Endodermal cell (in vitro differentiated cells): ENCODE measurements at regions not wholly inside any gene's neighbourhood (a gene's known extent, or its start where the extent isn't known, plus 50 kb on each side); places are given as distances from the start of the nearest gene placed in this dataset.

ENCODE experiments used
- DNase-seq: peaks from one replicate; pipeline ENCODE4 v3.0.0-alpha.2; 2017
- H3K27ac ChIP-seq: 2 replicates; pipeline ENCODE4 v1.5.1; 2013; ENCODE audit warnings: mild to moderate bottlenecking, low read depth, low read length, moderate library complexity
- H3K27me3 ChIP-seq: 2 replicates; pipeline ENCODE4 v1.6.1; 2013; ENCODE audit warnings: mild to moderate bottlenecking, low read length, moderate library complexity; ENCODE audit not compliant: insufficient read depth, control insufficient read depth, poor library complexity, severe bottlenecking
- H3K36me3 ChIP-seq: 2 replicates; pipeline ENCODE4 v1.7.0; 2013; ENCODE audit warnings: mild to moderate bottlenecking, low read length, moderate library complexity; ENCODE audit not compliant: control insufficient read depth, insufficient read depth
- H3K4me1 ChIP-seq: one replicate; pipeline ENCODE4 v1.7.0; 2013; ENCODE audit warnings: low read length; ENCODE audit not compliant: control insufficient read depth, insufficient read depth
- H3K4me3 ChIP-seq: 2 replicates; pipeline ENCODE4 v1.5.1; 2013; ENCODE audit warnings: mild to moderate bottlenecking, low read length, moderate library complexity
- H3K9ac ChIP-seq: 2 replicates; pipeline ENCODE4 v1.6.1; 2013; ENCODE audit warnings: mild to moderate bottlenecking, low read length, moderate library complexity; ENCODE audit not compliant: poor library complexity, severe bottlenecking; ENCODE audit errors: extremely low read depth
- H3K9me3 ChIP-seq: 2 replicates; pipeline ENCODE4 v1.6.1; 2013; ENCODE audit warnings: mild to moderate bottlenecking, low read length, moderate library complexity; ENCODE audit not compliant: control insufficient read depth
- H3K27ac Mint-ChIP-seq: 2 replicates; pipeline ENCODE4 v1.8.0; 2020; ENCODE audit warnings: mixed read lengths
- H3K27me3 Mint-ChIP-seq: 2 replicates; pipeline ENCODE4 v1.8.0; 2021; ENCODE audit warnings: mild to moderate bottlenecking, mixed read lengths; ENCODE audit not compliant: insufficient read depth
- H3K36me3 Mint-ChIP-seq: 2 replicates; pipeline ENCODE4 v1.8.0; 2020; ENCODE audit warnings: low read depth, mixed read lengths
- H3K4me1 Mint-ChIP-seq: 2 replicates; pipeline ENCODE4 v1.8.0; 2020; ENCODE audit warnings: mixed read lengths
- H3K4me3 Mint-ChIP-seq: 2 replicates; pipeline ENCODE4 v1.8.0; 2020; ENCODE audit warnings: mild to moderate bottlenecking, moderate library complexity, mixed read lengths
- H3K9me3 Mint-ChIP-seq: 2 replicates; pipeline ENCODE4 v1.8.0; 2020; ENCODE audit warnings: mild to moderate bottlenecking, mixed read lengths
- CTCF ChIP-seq: fragments of 200-600 bp; sonication (generic); conservative IDR thresholded peaks from 2 replicates; pipeline ENCODE4 v1.5.0; 2021; ENCODE audit warnings: antibody characterized with exemption, mild to moderate bottlenecking
- WGBS, 2 experiments: methylation state at CpG; one replicate each; pipeline versions ENCODE4 v1.1.5 to v1.1.7; 2013; ENCODE audit warnings: missing lambda C conversion rate in 2 of 2, mixed read lengths in 1 of 2; ENCODE audit not compliant: insufficient coverage in 1 of 2, insufficient read length in 1 of 2; 5-methylcytosine and 5-hydroxymethylcytosine counted together

- peaks cover 40% of the 10 kb centered on the region for H3K4me1 Mint-ChIP-seq
- Histone ChIP-seq H3K9ac (no peak overlapping the region), H3K27me3 (no peaks in the 10 kb centered on the region), H3K36me3 (no peaks in the 10 kb centered on the region), H3K4me1 (peaks cover 23% of the 10 kb centered on the region), H3K9me3 (no peaks in the 10 kb centered on the region), H3K4me3 (no peak overlapping the region), H3K27ac (no peak overlapping the region)
- H3K4me3 Mint-ChIP-seq, result no peak overlapping the region
- H3K9me3 Mint-ChIP-seq, result no peaks in the 10 kb centered on the region
- H3K27me3 Mint-ChIP-seq, result peaks cover 7% of the 10 kb centered on the region
- no peak for DNase-seq
- WGBS, 2 experiments, result 97 to 98% methylated on average over 4 of the region's 4 CpGs
- no peaks in the 10 kb centered on the region for H3K36me3 Mint-ChIP-seq
- TF ChIP-seq CTCF, result no peak
- H3K27ac Mint-ChIP-seq, result no peak overlapping the region
These were observed 76.1 kb upstream of the CYP1B1 start for GRCh38 chr2:38152035-38152434.

- Mint-ChIP-seq H3K4me3 (no peak overlapping the region), H3K27ac (no peak overlapping the region), H3K4me1 (peaks cover 25% of the 10 kb centered on the region), H3K36me3 (no peaks in the 10 kb centered on the region), H3K27me3 (peaks cover 5% of the 10 kb centered on the region), H3K9me3 (no peaks in the 10 kb centered on the region)
- 92 to 100% methylated on average over 2 of the region's 2 CpGs for WGBS, 2 experiments
- H3K4me1 ChIP-seq, result peaks cover 1% of the 10 kb centered on the region
- H3K4me3 ChIP-seq, result no peak overlapping the region
- H3K27me3 ChIP-seq, result no peaks in the 10 kb centered on the region
- peaks cover 7% of the 10 kb centered on the region for H3K9me3 ChIP-seq
- H3K9ac ChIP-seq, result no peak overlapping the region
- DNase-seq, result no peak
- TF ChIP-seq CTCF, result no peak
- H3K36me3 ChIP-seq, result no peaks in the 10 kb centered on the region
- H3K27ac ChIP-seq, result no peak overlapping the region
These were observed 73.6 kb upstream of the CYP1B1 start for GRCh38 chr2:38149531-38149930.

- H3K36me3 ChIP-seq, result no peaks in the 10 kb centered on the region
- 82 to 89% methylated on average over 5 of the region's 5 CpGs for WGBS, 2 experiments
- DNase-seq, result no peak
- no peak for TF ChIP-seq CTCF
- H3K9ac ChIP-seq, result no peak overlapping the region
- Mint-ChIP-seq H3K4me3 (no peak overlapping the region), H3K27me3 (peaks cover 1% of the 10 kb centered on the region), H3K27ac (no peak overlapping the region), H3K36me3 (no peaks in the 10 kb centered on the region), H3K4me1 (peaks cover 15% of the 10 kb centered on the region), H3K9me3 (no peaks in the 10 kb centered on the region)
- peaks cover 11% of the 10 kb centered on the region for H3K9me3 ChIP-seq
- no peaks in the 10 kb centered on the region for H3K27me3 ChIP-seq
- no peaks in the 10 kb centered on the region for H3K4me1 ChIP-seq
- no peak overlapping the region for H3K27ac ChIP-seq
- H3K4me3 ChIP-seq, result no peak overlapping the region
These were observed 72.5 kb upstream of the CYP1B1 start for GRCh38 chr2:38148501-38148900.
